Retinal pigment epithelial cell (primary cell): ENCODE measurements at regions not wholly inside any gene's neighbourhood (a gene's known extent, or its start where the extent isn't known, plus 50 kb on each side); places are given as distances from the start of the nearest gene placed in this dataset.

ENCODE experiments used
- DNase-seq: peaks from one replicate; pipeline ENCODE4 v3.0.0-alpha.2; 2010; ENCODE audit warnings: low read depth
- H3K4me3 ChIP-seq: 2 replicates; pipeline ENCODE4 v1.5.1; 2011; ENCODE audit warnings: mild to moderate bottlenecking, low read length, control low read depth, moderate library complexity
- TF ChIP-seq, protein P1 (sequence below): conservative IDR thresholded peaks from 2 replicates; pipeline ENCODE4 v1.5.1; 2011; ENCODE audit warnings: low read depth, low read length, control low read depth, inconsistent platforms

- H3K4me3 ChIP-seq: no peak overlapping the region
- DNase-seq: no peak
- TF ChIP-seq, protein P1, sequence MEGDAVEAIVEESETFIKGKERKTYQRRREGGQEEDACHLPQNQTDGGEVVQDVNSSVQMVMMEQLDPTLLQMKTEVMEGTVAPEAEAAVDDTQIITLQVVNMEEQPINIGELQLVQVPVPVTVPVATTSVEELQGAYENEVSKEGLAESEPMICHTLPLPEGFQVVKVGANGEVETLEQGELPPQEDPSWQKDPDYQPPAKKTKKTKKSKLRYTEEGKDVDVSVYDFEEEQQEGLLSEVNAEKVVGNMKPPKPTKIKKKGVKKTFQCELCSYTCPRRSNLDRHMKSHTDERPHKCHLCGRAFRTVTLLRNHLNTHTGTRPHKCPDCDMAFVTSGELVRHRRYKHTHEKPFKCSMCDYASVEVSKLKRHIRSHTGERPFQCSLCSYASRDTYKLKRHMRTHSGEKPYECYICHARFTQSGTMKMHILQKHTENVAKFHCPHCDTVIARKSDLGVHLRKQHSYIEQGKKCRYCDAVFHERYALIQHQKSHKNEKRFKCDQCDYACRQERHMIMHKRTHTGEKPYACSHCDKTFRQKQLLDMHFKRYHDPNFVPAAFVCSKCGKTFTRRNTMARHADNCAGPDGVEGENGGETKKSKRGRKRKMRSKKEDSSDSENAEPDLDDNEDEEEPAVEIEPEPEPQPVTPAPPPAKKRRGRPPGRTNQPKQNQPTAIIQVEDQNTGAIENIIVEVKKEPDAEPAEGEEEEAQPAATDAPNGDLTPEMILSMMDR: no peak
Measured at GRCh38 chr14:66115740-66116502, 370.2 kb upstream of the CCDC196 start.

DNA sequence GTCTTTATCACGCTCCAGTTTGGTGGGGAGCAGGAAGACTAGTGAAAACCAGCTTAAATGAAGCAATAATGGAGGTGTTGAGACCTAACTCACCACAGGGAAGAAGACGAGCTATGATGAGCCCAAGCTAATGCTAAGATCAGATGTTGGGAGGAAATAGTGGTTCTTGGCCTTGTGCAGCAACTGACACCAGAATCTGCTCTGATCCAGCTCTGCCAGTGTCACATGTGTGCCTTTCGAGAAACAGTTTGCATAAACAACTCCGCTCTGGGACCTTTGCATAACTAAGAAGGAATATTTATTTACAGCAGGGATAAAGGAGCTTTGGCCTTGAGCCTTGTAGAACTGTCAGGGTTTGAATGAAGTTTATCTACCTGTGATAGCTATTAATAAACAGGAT lies 369.4 kb upstream of the CCDC196 start:
- TF ChIP-seq, protein P1: no peak
- H3K4me3 ChIP-seq: no peak overlapping the region
- DNase-seq: no peak

- TF ChIP-seq, protein P1: no peak
- DNase-seq: peak; percentile 20
- no peak overlapping the region for H3K4me3 ChIP-seq
Measured at GRCh38 chr14:66117600-66117999, 368.6 kb upstream of the CCDC196 start.

DNA sequence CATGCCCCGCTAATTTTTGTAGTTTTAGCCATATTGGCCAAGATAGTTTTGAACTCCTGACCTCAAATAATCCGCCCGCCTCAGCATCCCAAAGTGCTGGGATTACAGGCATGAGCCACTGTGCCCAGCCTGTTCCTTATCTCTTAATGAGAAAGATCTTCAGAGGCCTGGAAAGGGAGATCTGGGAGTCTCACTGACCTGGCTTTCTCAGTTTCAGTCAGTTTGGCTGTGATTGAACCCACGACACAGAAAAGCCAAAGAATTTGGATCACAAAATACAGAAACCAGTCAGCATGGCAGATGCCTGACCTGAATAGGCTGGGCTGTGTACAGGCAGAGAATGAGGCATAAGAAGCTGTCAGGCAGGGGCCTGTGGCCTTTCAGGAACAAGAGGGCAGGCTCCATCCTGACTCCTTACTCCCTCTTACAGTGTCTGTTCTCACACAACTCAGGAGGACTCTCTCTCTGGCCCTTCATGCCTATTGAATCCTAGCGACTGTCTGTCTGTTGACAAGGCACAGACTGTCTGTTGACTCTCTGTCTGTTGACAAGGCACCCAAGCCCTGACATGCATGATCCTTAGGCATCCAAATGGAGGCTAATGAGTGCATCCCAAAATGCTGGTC lies 366.5 kb upstream of the CCDC196 start:
- H3K4me3 ChIP-seq: no peak overlapping the region
- TF ChIP-seq, protein P1: no peak

DNA sequence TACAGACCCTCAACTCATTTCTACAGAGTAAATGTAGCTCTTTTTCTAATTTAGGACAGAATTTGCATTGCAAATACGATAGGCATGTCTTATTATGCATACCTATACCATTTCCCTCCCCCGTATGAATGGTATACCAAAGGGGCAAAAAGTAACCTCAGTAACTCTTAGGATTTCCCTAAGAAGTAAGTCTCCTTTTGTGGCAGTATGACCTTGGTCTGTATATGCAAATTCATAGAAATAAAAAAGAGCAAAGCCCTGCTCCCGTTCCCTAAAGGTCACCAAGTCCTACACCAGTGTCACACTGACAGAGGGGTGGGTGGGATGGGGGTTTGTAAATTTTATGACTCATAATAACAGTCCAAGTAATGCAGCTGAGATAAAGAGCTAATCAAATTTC lies 365.8 kb upstream of the CCDC196 start:
- no peak for DNase-seq
- no peak overlapping the region for H3K4me3 ChIP-seq
- TF ChIP-seq, protein P1: no peak

More for the DNA sequence above, 366.5 kb upstream of the CCDC196 start:
- DNase-seq: no peak

DNA sequence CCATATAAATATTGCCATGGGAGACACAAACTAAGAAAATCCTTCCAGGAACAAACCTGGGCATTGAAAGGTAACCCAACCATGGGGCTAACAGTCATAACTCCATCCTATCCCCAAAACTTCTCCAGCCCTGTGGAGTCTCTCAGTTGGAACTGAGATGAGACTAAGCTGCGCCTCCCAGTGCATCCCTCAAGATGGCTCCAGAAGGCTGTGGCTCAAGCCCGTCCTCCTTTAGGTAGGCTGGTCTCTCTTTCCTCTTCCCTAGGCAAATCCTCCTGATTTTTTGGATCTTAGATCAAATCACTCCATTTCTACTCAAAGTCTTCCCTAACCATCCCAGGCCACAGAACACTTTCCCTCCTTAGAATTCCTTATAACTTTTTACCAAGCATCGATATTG lies 364.3 kb upstream of the CCDC196 start:
- DNase-seq: no peak
- H3K4me3 ChIP-seq: no peak overlapping the region
- TF ChIP-seq, protein P1: no peak

DNA sequence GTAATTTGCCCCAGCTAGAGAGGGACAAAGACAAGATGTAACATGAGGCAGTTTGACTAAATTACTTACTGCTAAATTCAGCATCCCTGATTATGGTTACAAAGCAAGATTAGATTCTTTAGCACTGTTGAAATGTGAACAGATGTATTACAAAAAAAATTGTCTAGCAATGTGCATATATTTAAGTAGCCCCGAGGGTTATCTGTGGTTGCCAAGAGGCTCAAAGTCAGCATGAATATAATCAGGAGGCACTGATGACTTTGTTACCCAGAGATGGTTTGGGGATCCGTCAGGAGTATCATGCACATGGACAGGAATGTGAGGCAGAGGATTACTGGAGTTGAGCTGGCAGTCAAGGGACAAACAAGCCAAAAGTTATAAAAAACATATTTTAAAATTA lies 356.9 kb upstream of the CCDC196 start:
- TF ChIP-seq, protein P1: no peak
- H3K4me3 ChIP-seq: no peak overlapping the region
- no peak for DNase-seq
